LHCN-M2 (cell line): ENCODE measurements at regions not wholly inside any gene's neighbourhood (a gene's known extent, or its start where the extent isn't known, plus 50 kb on each side); places are given as distances from the start of the nearest gene placed in this dataset.
"Not testable (repeated sequence)": the region's sequence is repeated elsewhere in the genome, so short reads cannot be mapped to it uniquely, and the experiment has no call there.

Source experiments
- DNase-seq: peaks from one replicate; pipeline ENCODE4 v3.0.0-alpha.2; 2012; ENCODE audit warnings: low read depth

GRCh38 chr2:236895497-236895896 is 190.2 kb upstream of the COPS8 start:
- no peak for DNase-seq

- DNase-seq = no peak
Observed at GRCh38 chr2:236896688-236897087, 189.0 kb upstream of the COPS8 start.

- DNase-seq = no peak
Observed at GRCh38 chr2:236899146-236899545, 186.5 kb upstream of the COPS8 start.

- DNase-seq = no peak
Observed at GRCh38 chr2:236899950-236900640, 185.6 kb upstream of the COPS8 start.

- no peak for DNase-seq
Observed at GRCh38 chr2:236901956-236902355, 183.7 kb upstream of the COPS8 start.

GRCh38 chr2:236903978-236904377 is 181.7 kb upstream of the COPS8 start:
- DNase-seq = no peak

GRCh38 chr2:236904389-236905263 is 181.1 kb upstream of the COPS8 start:
- no peak for DNase-seq

GRCh38 chr2:236905976-236906375 is 179.7 kb upstream of the COPS8 start:
- DNase-seq = no peak

- no peak for DNase-seq
Observed at GRCh38 chr2:236908439-236909192, 177.1 kb upstream of the COPS8 start.

GRCh38 chr2:236909193-236909504 is 176.5 kb upstream of the COPS8 start:
- no peak for DNase-seq

GRCh38 chr2:236909802-236910201 is 175.9 kb upstream of the COPS8 start:
- DNase-seq = no peak

- DNase-seq = no peak
Observed at GRCh38 chr2:236910781-236911495, 174.8 kb upstream of the COPS8 start.

- DNase-seq = no peak
Observed at GRCh38 chr2:236912326-236913120, 173.2 kb upstream of the COPS8 start.

- no peak for DNase-seq
Observed at GRCh38 chr2:236915186-236915585, 170.5 kb upstream of the COPS8 start.

- DNase-seq = no peak
Observed at GRCh38 chr2:236915726-236916125, 170.0 kb upstream of the COPS8 start.

- no peak for DNase-seq
Observed at GRCh38 chr2:236916181-236916580, 169.5 kb upstream of the COPS8 start.

- no peak for DNase-seq
Observed at GRCh38 chr2:236916651-236917050, 169.0 kb upstream of the COPS8 start.

GRCh38 chr2:236917164-236917563 is 168.5 kb upstream of the COPS8 start:
- DNase-seq = no peak

- no peak for DNase-seq
Observed at GRCh38 chr2:236918545-236918944, 167.1 kb upstream of the COPS8 start.

GRCh38 chr2:236919209-236919608 is 166.5 kb upstream of the COPS8 start:
- peak; percentile 5 for DNase-seq

- not testable (repeated sequence) for DNase-seq
Observed at GRCh38 chr2:236919801-236920379, 165.8 kb upstream of the COPS8 start.
